Lower leg skin (tissue), 3 donors: ENCODE measurements at regions not wholly inside any gene's neighbourhood (a gene's known extent, or its start where the extent isn't known, plus 50 kb on each side); places are given as distances from the start of the nearest gene placed in this dataset.

Source experiments
- CTCF ChIP-seq, 3 donors: fragments of 450-650 bp; IDR thresholded peaks; one replicate each; pipeline ENCODE4 v1.5.1; 2016; ENCODE audit warnings: antibody characterized with exemption in 3 of 3, mild to moderate bottlenecking in 3 of 3, moderate library complexity in 2 of 3
- POLR2A ChIP-seq, 2 donors: fragments of 450-650 bp; IDR thresholded peaks; one replicate each; pipeline ENCODE4 v1.6.1; 2016 to 2017; ENCODE audit warnings: antibody characterized with exemption in 2 of 2, mild to moderate bottlenecking in 1 of 2, moderate library complexity in 1 of 2

- TF ChIP-seq CTCF (IDR thresholded peaks at IDR 0.05) (no peak), POLR2A (IDR thresholded peaks at IDR 0.05) (no peak)
Measured at GRCh38 chr2:60152226-60152833, 401.1 kb downstream of the BCL11A start.
